PC-3 (cell line): ENCODE measurements at regions not wholly inside any gene's neighbourhood (a gene's known extent, or its start where the extent isn't known, plus 50 kb on each side); places are given as distances from the start of the nearest gene placed in this dataset.

ENCODE experiments used
- CTCF ChIP-seq: fragments of 300-600 bp; sonication (generic); conservative IDR thresholded peaks from 2 replicates; pipeline ENCODE4 v1.5.1; 2017; ENCODE audit warnings: antibody characterized with exemption, low read depth, mild to moderate bottlenecking, low read length
- EZH2 ChIP-seq: fragments of 300-600 bp; sonication (generic); IDR thresholded peaks from one replicate; pipeline ENCODE4 v1.6.1; 2017; ENCODE audit warnings: antibody characterized with exemption, mild to moderate bottlenecking, low read length; ENCODE audit not compliant: unreplicated experiment
- EZH2phosphoT487 ChIP-seq: fragments of 300-600 bp; sonication (generic); IDR thresholded peaks from 2 replicates; pipeline ENCODE4 v1.6.1; 2018; ENCODE audit warnings: mild to moderate bottlenecking, antibody characterized with exemption, low read length, borderline replicate concordance

- TF ChIP-seq CTCF (no peak), EZH2phosphoT487 (no peak), EZH2 (no peak)
These were observed 89.0 kb upstream of the CEP85L start for GRCh38 chr6:118740372-118740771.
